Mesendoderm (in vitro differentiated cells): ENCODE measurements at regions not wholly inside any gene's neighbourhood (a gene's known extent, or its start where the extent isn't known, plus 50 kb on each side); places are given as distances from the start of the nearest gene placed in this dataset.
"Not testable (repeated sequence)": the region's sequence is repeated elsewhere in the genome, so short reads cannot be mapped to it uniquely, and the experiment has no call there.

Experiments used
- DNase-seq: peaks from one replicate; pipeline ENCODE4 v3.0.0; 2013
- H2AK5ac ChIP-seq: 2 replicates; pipeline ENCODE4 v1.6.1; 2013; ENCODE audit warnings: low read length, inconsistent platforms
- H2BK120ac ChIP-seq: 2 replicates; pipeline ENCODE4 v1.6.1; 2013; ENCODE audit warnings: low read depth, mild to moderate bottlenecking, low read length, moderate library complexity, mixed read lengths
- H2BK15ac ChIP-seq: replicated peaks from 2 replicates; pipeline ENCODE4 v1.6.1; 2013; ENCODE audit warnings: low read depth, mild to moderate bottlenecking, moderate library complexity
- H2BK5ac ChIP-seq: 2 replicates; pipeline ENCODE4 v1.6.1; 2013; ENCODE audit warnings: low read length, inconsistent platforms
- H3K18ac ChIP-seq: 2 replicates; pipeline ENCODE4 v1.6.1; 2013; ENCODE audit warnings: mild to moderate bottlenecking, low read length, mixed read lengths
- H3K23ac ChIP-seq: one replicate; pipeline ENCODE4 v1.6.1; 2013; ENCODE audit warnings: low read length
- H3K27ac ChIP-seq: 2 replicates; pipeline ENCODE4 v1.5.1; 2013; ENCODE audit warnings: low read depth, mild to moderate bottlenecking, inconsistent platforms, low read length, moderate library complexity
- H3K27me3 ChIP-seq: 2 replicates; pipeline ENCODE4 v1.6.1; 2013; ENCODE audit warnings: low read length, control low read depth, mild to moderate bottlenecking, inconsistent platforms; ENCODE audit not compliant: insufficient read depth, poor library complexity
- H3K36me3 ChIP-seq: 2 replicates; pipeline ENCODE4 v1.6.1; 2013; ENCODE audit warnings: low read length, inconsistent platforms; ENCODE audit not compliant: control insufficient read depth, insufficient read depth
- H3K4ac ChIP-seq: one replicate; pipeline ENCODE4 v1.6.1; 2013; ENCODE audit warnings: low read depth, mild to moderate bottlenecking, low read length, moderate library complexity
- H3K4me1 ChIP-seq: 2 replicates; pipeline ENCODE4 v1.6.1; 2013; ENCODE audit warnings: low read depth, low read length, inconsistent platforms; ENCODE audit not compliant: control insufficient read depth
- H3K4me2 ChIP-seq: 2 replicates; pipeline ENCODE4 v1.6.1; 2013; ENCODE audit warnings: low read length
- H3K4me3 ChIP-seq: 2 replicates; pipeline ENCODE4 v1.5.1; 2013; ENCODE audit warnings: mild to moderate bottlenecking, low read length
- H3K56ac ChIP-seq: one replicate; pipeline ENCODE4 v1.6.1; 2013; ENCODE audit warnings: low read length
- H3K79me1 ChIP-seq: 2 replicates; pipeline ENCODE4 v1.6.1; 2013; ENCODE audit warnings: low read length, inconsistent platforms
- H3K79me2 ChIP-seq: 2 replicates; pipeline ENCODE4 v1.6.1; 2013; ENCODE audit warnings: mild to moderate bottlenecking, low read length; ENCODE audit not compliant: control insufficient read depth, insufficient read depth
- H3K9ac ChIP-seq: 2 replicates; pipeline ENCODE4 v1.6.1; 2013; ENCODE audit warnings: low read length, inconsistent platforms
- H4K5ac ChIP-seq: one replicate; pipeline ENCODE4 v1.6.1; 2013; ENCODE audit warnings: low read length
- H4K8ac ChIP-seq: one replicate; pipeline ENCODE4 v1.6.1; 2013; ENCODE audit warnings: low read depth, mild to moderate bottlenecking, control low read depth, low read length, moderate library complexity
- WGBS: extraction: QIAGEN DNeasy Blood & Tissue Kit; methylation state at CpG from one replicate; pipeline ENCODE4 v1.1.7; 2013; ENCODE audit warnings: low lambda C conversion rate, missing lambda C conversion rate; ENCODE audit not compliant: insufficient coverage; ENCODE audit errors: extremely low coverage; 5-methylcytosine and 5-hydroxymethylcytosine counted together

- Histone ChIP-seq H2AK5ac (no peak overlapping the region), H3K4me3 (no peak overlapping the region), H2BK15ac (no peak overlapping the region), H4K8ac (no peak overlapping the region), H3K23ac (no peak overlapping the region), H2BK120ac (no peak overlapping the region), H3K18ac (no peak overlapping the region), H3K9ac (no peak overlapping the region), H3K27ac (no peak overlapping the region), H4K5ac (no peak overlapping the region), H3K36me3 (no peaks in the 10 kb centered on the region), H3K56ac (no peak overlapping the region), H3K79me2 (no peaks in the 10 kb centered on the region), H3K27me3 (no peaks in the 10 kb centered on the region), H3K79me1 (no peaks in the 10 kb centered on the region), H3K4me1 (no peaks in the 10 kb centered on the region), H2BK5ac (no peak overlapping the region), H3K4ac (no peak overlapping the region), H3K4me2 (no peak overlapping the region)
- no peak for DNase-seq
- WGBS, result no CpG with 5 or more reads among the region's 2 CpGs
Observed at GRCh38 chr5:72711351-72711750, 105.1 kb upstream of the TNPO1 start.

GRCh38 chr5:72709341-72709740 lies 107.1 kb upstream of the TNPO1 start:
- H3K27me3 ChIP-seq, result no peaks in the 10 kb centered on the region
- no peak overlapping the region for H3K18ac ChIP-seq

GRCh38 chr5:72705178-72705577 lies 111.3 kb upstream of the TNPO1 start:
- Histone ChIP-seq H3K4ac (no peak overlapping the region), H3K23ac (no peak overlapping the region), H3K18ac (no peak overlapping the region), H4K5ac (no peak overlapping the region), H3K27ac (no peak overlapping the region), H2AK5ac (no peak overlapping the region), H3K79me1 (no peaks in the 10 kb centered on the region), H4K8ac (no peak overlapping the region), H3K79me2 (no peaks in the 10 kb centered on the region), H3K36me3 (no peaks in the 10 kb centered on the region), H3K4me1 (no peaks in the 10 kb centered on the region), H3K27me3 (no peaks in the 10 kb centered on the region), H3K4me3 (no peak overlapping the region), H2BK5ac (no peak overlapping the region), H2BK120ac (no peak overlapping the region), H3K56ac (no peak overlapping the region), H2BK15ac (no peak overlapping the region), H3K4me2 (no peak overlapping the region), H3K9ac (no peak overlapping the region)
- no CpG with 5 or more reads among the region's 1 CpG for WGBS
- DNase-seq, result no peak

More at GRCh38 chr5:72709341-72709740, 107.1 kb upstream of the TNPO1 start:
- H2BK120ac ChIP-seq, result no peak overlapping the region
- no peak overlapping the region for H3K23ac ChIP-seq
- H4K8ac ChIP-seq, result no peak overlapping the region
- no peaks in the 10 kb centered on the region for H3K36me3 ChIP-seq
- H4K5ac ChIP-seq, result no peak overlapping the region
- no peak overlapping the region for H3K27ac ChIP-seq
- H3K79me2 ChIP-seq, result no peaks in the 10 kb centered on the region
- no peak overlapping the region for H3K56ac ChIP-seq
- DNase-seq, result no peak
- WGBS, result no CpG with 5 or more reads among the region's 1 CpG
- H3K9ac ChIP-seq, result no peak overlapping the region
- no peak overlapping the region for H2BK15ac ChIP-seq
- no peaks in the 10 kb centered on the region for H3K79me1 ChIP-seq
- no peak overlapping the region for H2BK5ac ChIP-seq
- H3K4me2 ChIP-seq, result no peak overlapping the region
- no peaks in the 10 kb centered on the region for H3K4me1 ChIP-seq
- H3K4me3 ChIP-seq, result no peak overlapping the region
- H2AK5ac ChIP-seq, result no peak overlapping the region
- H3K4ac ChIP-seq, result no peak overlapping the region

- no peaks in the 10 kb centered on the region for H3K79me2 ChIP-seq
- H4K8ac ChIP-seq, result no peak overlapping the region
- H3K23ac ChIP-seq, result no peak overlapping the region
- H3K4me1 ChIP-seq, result no peaks in the 10 kb centered on the region
- no peak for DNase-seq
- H3K36me3 ChIP-seq, result no peaks in the 10 kb centered on the region
- no peak overlapping the region for H2BK120ac ChIP-seq
- no peak overlapping the region for H3K9ac ChIP-seq
- H3K27ac ChIP-seq, result no peak overlapping the region
- no CpG with 5 or more reads among the region's 2 CpGs for WGBS
- no peak overlapping the region for H2AK5ac ChIP-seq
- H3K4ac ChIP-seq, result no peak overlapping the region
- H4K5ac ChIP-seq, result no peak overlapping the region
- H2BK5ac ChIP-seq, result no peak overlapping the region
- H3K56ac ChIP-seq, result no peak overlapping the region
- H3K4me2 ChIP-seq, result no peak overlapping the region
- no peaks in the 10 kb centered on the region for H3K27me3 ChIP-seq
- no peaks in the 10 kb centered on the region for H3K79me1 ChIP-seq
- H3K18ac ChIP-seq, result no peak overlapping the region
- no peak overlapping the region for H3K4me3 ChIP-seq
- no peak overlapping the region for H2BK15ac ChIP-seq
Observed at GRCh38 chr5:72703876-72704275, 112.6 kb upstream of the TNPO1 start.

- H3K56ac ChIP-seq, result no peak overlapping the region
- H3K4me2 ChIP-seq, result no peak overlapping the region
- no peak overlapping the region for H3K18ac ChIP-seq
- H3K23ac ChIP-seq, result no peak overlapping the region
- no peaks in the 10 kb centered on the region for H3K36me3 ChIP-seq
- H4K8ac ChIP-seq, result no peak overlapping the region
- no peaks in the 10 kb centered on the region for H3K79me2 ChIP-seq
- H4K5ac ChIP-seq, result no peak overlapping the region
- H3K27ac ChIP-seq, result no peak overlapping the region
- no peak overlapping the region for H3K4ac ChIP-seq
- no peaks in the 10 kb centered on the region for H3K27me3 ChIP-seq
- no peak overlapping the region for H2AK5ac ChIP-seq
- H3K4me1 ChIP-seq, result no peaks in the 10 kb centered on the region
- no peaks in the 10 kb centered on the region for H3K79me1 ChIP-seq
- H3K4me3 ChIP-seq, result no peak overlapping the region
- H2BK5ac ChIP-seq, result no peak overlapping the region
- H3K9ac ChIP-seq, result no peak overlapping the region
- DNase-seq, result no peak
- no peak overlapping the region for H2BK120ac ChIP-seq
- H2BK15ac ChIP-seq, result no peak overlapping the region
- no CpG with 5 or more reads among the region's 5 CpGs for WGBS
Observed at GRCh38 chr5:72702881-72703434, 113.5 kb upstream of the TNPO1 start.

GRCh38 chr5:72702105-72702504 lies 114.4 kb upstream of the TNPO1 start:
- H2BK15ac ChIP-seq, H4K8ac ChIP-seq, H3K4me1 ChIP-seq, H3K56ac ChIP-seq, H3K18ac ChIP-seq, H3K9ac ChIP-seq, H3K4me3 ChIP-seq, H3K27me3 ChIP-seq, H4K5ac ChIP-seq, H3K4ac ChIP-seq, H3K27ac ChIP-seq, H3K4me2 ChIP-seq, H2BK120ac ChIP-seq, H3K79me2 ChIP-seq, H3K23ac ChIP-seq, DNase-seq, H2BK5ac ChIP-seq, H2AK5ac ChIP-seq, H3K79me1 ChIP-seq, H3K36me3 ChIP-seq: not testable (repeated sequence)
